ENCODE measurements at regions not wholly inside any gene's neighbourhood (a gene's known extent, or its start where the extent isn't known, plus 50 kb on each side); places are given as distances from the start of the nearest gene placed in this dataset.

DNA sequence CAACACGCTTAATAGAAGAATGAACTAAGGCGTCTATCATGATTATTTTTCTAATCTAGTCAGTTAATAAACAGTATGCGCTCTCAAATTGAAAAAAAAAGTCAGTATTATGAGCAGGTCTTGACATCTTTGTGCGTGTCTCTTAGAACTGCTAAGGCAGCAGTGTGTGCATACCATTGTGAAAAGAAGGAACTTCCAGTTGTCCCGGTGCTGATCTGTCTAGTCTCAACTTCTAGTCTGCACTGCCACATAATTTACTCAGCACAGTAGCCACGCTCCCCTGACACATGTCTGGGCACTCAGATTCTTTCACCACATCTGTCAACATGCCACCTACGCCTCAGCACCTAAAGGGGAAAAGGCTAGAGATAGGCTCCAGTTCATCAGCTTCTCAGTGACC, 61.1 kb upstream of the SPDEF start:
- ATAC-seq (no peak), FAIRE-seq (no peak)
- CTCF ChIA-PET (ENCODE audit: low intra/inter-chr PET ratio): no interaction called here

More for the DNA sequence above, 61.1 kb upstream of the SPDEF start:
- Histone ChIP-seq H3K9me3 (replicated peaks; ENCODE audit: control insufficient read depth, insufficient read depth, low read depth, low read length) (no peaks in the 10 kb centered on the region), H2AFZ (ENCODE audit: low read depth, low read length) (no peak overlapping the region), H4K20me1 (replicated peaks; ENCODE audit: control insufficient read depth, insufficient read depth, low read length) (peaks cover 9% of the 10 kb centered on the region), H3K27ac (ENCODE audit: extremely low read depth, low read depth, low read length) (no peak overlapping the region), H3K79me2 (ENCODE audit: control insufficient read depth, insufficient read depth, low read length) (peaks cover 58% of the 10 kb centered on the region), H3K9ac (ENCODE audit: insufficient read depth in 1 of 2, low read depth in 2 of 2, low read length in 2 of 2) (no peak overlapping the region), H3K4me1 (replicated peaks in 1 of 2; ENCODE audit: control insufficient read depth in 2 of 2, insufficient read depth in 2 of 2, low read length in 2 of 2) (peaks cover 7 to 32% of the 10 kb centered on the region in 2 experiments; a peak in 4 of 5 replicates), H3K9me1 (ENCODE audit: control insufficient read depth, insufficient read depth, low read length) (no peaks in the 10 kb centered on the region), H3K27me3 (ENCODE audit: control insufficient read depth in 2 of 2, insufficient read depth in 2 of 2, low read length in 2 of 2) (no peaks in the 10 kb centered on the region), H3K36me3 (ENCODE audit: control insufficient read depth, insufficient read depth, low read length) (peaks cover 31% of the 10 kb centered on the region), H3K4me2 (ENCODE audit: insufficient read depth, low read length) (no peak overlapping the region), H3K4me3 (no peak overlapping the region)
- TF ChIP-seq DMBX1 (CRISPR knock-in tag; IDR thresholded peaks at IDR 0.05; ENCODE audit: borderline replicate concordance) (no peak), POLR2AphosphoS5 (IDR thresholded peaks at IDR 0.05; ENCODE audit: control insufficient read depth, insufficient read depth, low read depth, low read length) (no peak), RHOXF2B (CRISPR knock-in tag; conservative IDR thresholded peaks at IDR 0.05) (no peak), TCF3 (CRISPR knock-in tag; IDR thresholded peaks at IDR 0.05) (no peak), MTA1 (IDR thresholded peaks at IDR 0.05; ENCODE audit: borderline replicate concordance) (no peak), RFX5 (IDR thresholded peaks at IDR 0.05; ENCODE audit: low read depth, low read length) (no peak), POLR3A (IDR thresholded peaks at IDR 0.05; ENCODE audit: borderline replicate concordance, extremely low read depth, insufficient read depth, insufficient read length) (no peak), HLTF (IDR thresholded peaks at IDR 0.05) (no peak), CEBPG (CRISPR knock-in tag; IDR thresholded peaks at IDR 0.05) (no peak), CEBPG (tag; conservative IDR thresholded peaks at IDR 0.05 in 1 of 2, IDR thresholded peaks at IDR 0.05 in 1 of 2) (no peak), GATAD2B (IDR thresholded peaks at IDR 0.05; ENCODE audit: borderline replicate concordance) (no peak), NFE2 (IDR thresholded peaks at IDR 0.05; ENCODE audit: low read depth) (no peak), ZNF3 (CRISPR knock-in tag; IDR thresholded peaks at IDR 0.05) (no peak)
- TF ChIP-seq, protein P1, sequence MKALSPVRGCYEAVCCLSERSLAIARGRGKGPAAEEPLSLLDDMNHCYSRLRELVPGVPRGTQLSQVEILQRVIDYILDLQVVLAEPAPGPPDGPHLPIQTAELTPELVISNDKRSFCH (CRISPR knock-in tag; IDR thresholded peaks at IDR 0.05): no peak
- TF ChIP-seq, protein P1 (tag; IDR thresholded peaks at IDR 0.05): no peak
- TF ChIP-seq, protein P2, sequence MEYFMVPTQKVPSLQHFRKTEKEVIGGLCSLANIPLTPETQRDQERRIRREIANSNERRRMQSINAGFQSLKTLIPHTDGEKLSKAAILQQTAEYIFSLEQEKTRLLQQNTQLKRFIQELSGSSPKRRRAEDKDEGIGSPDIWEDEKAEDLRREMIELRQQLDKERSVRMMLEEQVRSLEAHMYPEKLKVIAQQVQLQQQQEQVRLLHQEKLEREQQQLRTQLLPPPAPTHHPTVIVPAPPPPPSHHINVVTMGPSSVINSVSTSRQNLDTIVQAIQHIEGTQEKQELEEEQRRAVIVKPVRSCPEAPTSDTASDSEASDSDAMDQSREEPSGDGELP (CRISPR knock-in tag; IDR thresholded peaks at IDR 0.05; ENCODE audit: borderline replicate concordance): no peak
- TF ChIP-seq, protein P3, sequence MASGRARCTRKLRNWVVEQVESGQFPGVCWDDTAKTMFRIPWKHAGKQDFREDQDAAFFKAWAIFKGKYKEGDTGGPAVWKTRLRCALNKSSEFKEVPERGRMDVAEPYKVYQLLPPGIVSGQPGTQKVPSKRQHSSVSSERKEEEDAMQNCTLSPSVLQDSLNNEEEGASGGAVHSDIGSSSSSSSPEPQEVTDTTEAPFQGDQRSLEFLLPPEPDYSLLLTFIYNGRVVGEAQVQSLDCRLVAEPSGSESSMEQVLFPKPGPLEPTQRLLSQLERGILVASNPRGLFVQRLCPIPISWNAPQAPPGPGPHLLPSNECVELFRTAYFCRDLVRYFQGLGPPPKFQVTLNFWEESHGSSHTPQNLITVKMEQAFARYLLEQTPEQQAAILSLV (tag; IDR thresholded peaks at IDR 0.05): no peak
- TF ChIP-seq, protein P4, sequence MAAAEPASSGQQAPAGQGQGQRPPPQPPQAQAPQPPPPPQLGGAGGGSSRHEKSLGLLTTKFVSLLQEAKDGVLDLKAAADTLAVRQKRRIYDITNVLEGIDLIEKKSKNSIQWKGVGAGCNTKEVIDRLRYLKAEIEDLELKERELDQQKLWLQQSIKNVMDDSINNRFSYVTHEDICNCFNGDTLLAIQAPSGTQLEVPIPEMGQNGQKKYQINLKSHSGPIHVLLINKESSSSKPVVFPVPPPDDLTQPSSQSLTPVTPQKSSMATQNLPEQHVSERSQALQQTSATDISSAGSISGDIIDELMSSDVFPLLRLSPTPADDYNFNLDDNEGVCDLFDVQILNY (CRISPR knock-in tag; IDR thresholded peaks at IDR 0.05): no peak
- TF ChIP-seq, protein P5, sequence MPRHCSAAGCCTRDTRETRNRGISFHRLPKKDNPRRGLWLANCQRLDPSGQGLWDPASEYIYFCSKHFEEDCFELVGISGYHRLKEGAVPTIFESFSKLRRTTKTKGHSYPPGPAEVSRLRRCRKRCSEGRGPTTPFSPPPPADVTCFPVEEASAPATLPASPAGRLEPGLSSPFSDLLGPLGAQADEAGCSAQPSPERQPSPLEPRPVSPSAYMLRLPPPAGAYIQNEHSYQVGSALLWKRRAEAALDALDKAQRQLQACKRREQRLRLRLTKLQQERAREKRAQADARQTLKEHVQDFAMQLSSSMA (CRISPR knock-in tag; IDR thresholded peaks at IDR 0.05): no peak
- TF ChIP-seq, protein P6, sequence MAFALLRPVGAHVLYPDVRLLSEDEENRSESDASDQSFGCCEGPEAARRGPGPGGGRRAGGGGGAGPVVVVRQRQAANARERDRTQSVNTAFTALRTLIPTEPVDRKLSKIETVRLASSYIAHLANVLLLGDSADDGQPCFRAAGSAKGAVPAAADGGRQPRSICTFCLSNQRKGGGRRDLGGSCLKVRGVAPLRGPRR (CRISPR knock-in tag; IDR thresholded peaks at IDR 0.05): no peak
- 74% methylated on average over 7 of the region's 7 CpGs for WGBS (ENCODE audit: insufficient coverage, low coverage, missing lambda C conversion rate)
- no TSS peak for BruUV-seq (replicated peaks)
- intact Hi-C loops (cut with micrococcal nuclease) (loop anchor here (5.0 kb wide), 1 partner anchor 140 kb away; the partner anchor contains the start of gene SNRPC), in situ Hi-C loops (cut with MboI) (no loop called here)
- DNase-seq (ENCODE audit: extremely low read depth in 1 of 4, low spot score in 3 of 4): no peak
- POLR2A ChIA-PET: interaction anchor here (1.3 kb wide), 1 partner anchor 8 kb away, joined by 6 read pairs; no protein-coding TSS in a partner anchor
